WTC11 (cell line): ENCODE measurements at regions not wholly inside any gene's neighbourhood (a gene's known extent, or its start where the extent isn't known, plus 50 kb on each side); places are given as distances from the start of the nearest gene placed in this dataset.

ENCODE experiments used
- ATAC-seq: fragments of 200-7000 bp; cut with Tn5 transposase; 2 replicates; pipeline ENCODE4 v1.10.0; 2021; ENCODE audit warnings: mild to moderate bottlenecking, moderate library complexity
- CTCF ChIA-PET: fragments of 300-600 bp; sonication (Branson Sonifier 250); formaldehyde crosslinking; loops from one replicate; lab custom pipeline; 2021; ENCODE audit warnings: antibody characterized with exemption; lab: Charles Lee
- POLR2A ChIA-PET: fragments of 350-600 bp; sonication (Branson Sonifier 250); formaldehyde crosslinking; loops from one replicate; lab custom pipeline; 2021; ENCODE audit warnings: antibody characterized with exemption; lab: Charles Lee
- DNase-seq: peaks from one replicate; pipeline ENCODE4 v3.0.0; 2021; ENCODE audit warnings: low spot score
- H3K27ac Mint-ChIP-seq: 2 replicates; pipeline ENCODE4 v1.8.0; 2021; ENCODE audit warnings: mixed read lengths
- H3K27me3 Mint-ChIP-seq: 2 replicates; pipeline ENCODE4 v1.8.0; 2021; ENCODE audit warnings: low read depth, mild to moderate bottlenecking, moderate library complexity, mixed read lengths
- H3K36me3 Mint-ChIP-seq: 2 replicates; pipeline ENCODE4 v1.8.0; 2021; ENCODE audit warnings: mixed read lengths
- H3K4me1 Mint-ChIP-seq: 2 replicates; pipeline ENCODE4 v1.8.0; 2022; ENCODE audit warnings: mixed read lengths
- H3K4me3 Mint-ChIP-seq: 2 replicates; pipeline ENCODE4 v1.8.0; 2021; ENCODE audit warnings: mild to moderate bottlenecking, moderate library complexity, mixed read lengths
- H3K9me3 Mint-ChIP-seq: 2 replicates; pipeline ENCODE4 v1.8.0; 2021; ENCODE audit warnings: mixed read lengths
- ELF4 ChIP-seq: sonication (generic); formaldehyde crosslinking; IDR thresholded peaks from 2 replicates; pipeline ENCODE4 v1.8.1; 2022; ENCODE audit warnings: low read depth, mild to moderate bottlenecking, moderate library complexity, missing genetic modification reagents
- FOXK1 ChIP-seq: sonication (generic); formaldehyde crosslinking; IDR thresholded peaks from 2 replicates; pipeline ENCODE4 v1.8.0; 2022; ENCODE audit warnings: mild to moderate bottlenecking, moderate library complexity, missing genetic modification reagents
- GABPB1 ChIP-seq: sonication (generic); formaldehyde crosslinking; IDR thresholded peaks from 2 replicates; pipeline ENCODE4 v1.8.1; 2023; ENCODE audit warnings: mild to moderate bottlenecking, missing genetic modification reagents
- GTF2I ChIP-seq: fragments of 250-450 bp; sonication (Bioruptor Pico); conservative IDR thresholded peaks from 2 replicates; pipeline ENCODE4 v1.4.0; 2021; ENCODE audit warnings: mild to moderate bottlenecking
- NFE2L1 ChIP-seq: sonication (generic); formaldehyde crosslinking; IDR thresholded peaks from 2 replicates; pipeline ENCODE4 v1.8.1; 2023; ENCODE audit warnings: missing genetic modification reagents
- NFYB ChIP-seq: sonication (generic); formaldehyde crosslinking; conservative IDR thresholded peaks from 2 replicates; pipeline ENCODE4 v1.8.0; 2022; ENCODE audit warnings: low read depth, missing genetic modification reagents
- ZNF671 ChIP-seq: fragments of 250-450 bp; sonication (Bioruptor Pico); IDR thresholded peaks from 2 replicates; pipeline ENCODE4 v1.8.0; 2021; ENCODE audit warnings: mild to moderate bottlenecking
- TF ChIP-seq, protein P1 (sequence below): sonication (generic); formaldehyde crosslinking; IDR thresholded peaks from 2 replicates; pipeline ENCODE4 v1.8.1; 2022; ENCODE audit warnings: missing genetic modification reagents, borderline replicate concordance
- TF ChIP-seq, protein P2 (sequence below): sonication (generic); formaldehyde crosslinking; IDR thresholded peaks from 2 replicates; pipeline ENCODE4 v1.8.1; 2022; ENCODE audit warnings: mild to moderate bottlenecking, missing genetic modification reagents, moderate library complexity, borderline replicate concordance
- TF ChIP-seq, protein P3 (sequence below): sonication (generic); formaldehyde crosslinking; IDR thresholded peaks from 2 replicates; pipeline ENCODE4 v1.8.1; 2023; ENCODE audit warnings: mild to moderate bottlenecking, missing genetic modification reagents, borderline replicate concordance
- TF ChIP-seq, protein P4 (sequence below): fragments of 250-450 bp; sonication (Bioruptor Pico); IDR thresholded peaks from 2 replicates; pipeline ENCODE4 v1.9.0; 2021; ENCODE audit warnings: mild to moderate bottlenecking
- TF ChIP-seq, protein P5 (sequence below): sonication (generic); formaldehyde crosslinking; IDR thresholded peaks from 2 replicates; pipeline ENCODE4 v1.8.0; 2022; ENCODE audit warnings: mild to moderate bottlenecking, missing genetic modification reagents
- TF ChIP-seq, protein P6 (sequence below): sonication (generic); formaldehyde crosslinking; IDR thresholded peaks from 2 replicates; pipeline ENCODE4 v1.8.1; 2022; ENCODE audit warnings: mild to moderate bottlenecking, moderate library complexity, missing genetic modification reagents

DNA sequence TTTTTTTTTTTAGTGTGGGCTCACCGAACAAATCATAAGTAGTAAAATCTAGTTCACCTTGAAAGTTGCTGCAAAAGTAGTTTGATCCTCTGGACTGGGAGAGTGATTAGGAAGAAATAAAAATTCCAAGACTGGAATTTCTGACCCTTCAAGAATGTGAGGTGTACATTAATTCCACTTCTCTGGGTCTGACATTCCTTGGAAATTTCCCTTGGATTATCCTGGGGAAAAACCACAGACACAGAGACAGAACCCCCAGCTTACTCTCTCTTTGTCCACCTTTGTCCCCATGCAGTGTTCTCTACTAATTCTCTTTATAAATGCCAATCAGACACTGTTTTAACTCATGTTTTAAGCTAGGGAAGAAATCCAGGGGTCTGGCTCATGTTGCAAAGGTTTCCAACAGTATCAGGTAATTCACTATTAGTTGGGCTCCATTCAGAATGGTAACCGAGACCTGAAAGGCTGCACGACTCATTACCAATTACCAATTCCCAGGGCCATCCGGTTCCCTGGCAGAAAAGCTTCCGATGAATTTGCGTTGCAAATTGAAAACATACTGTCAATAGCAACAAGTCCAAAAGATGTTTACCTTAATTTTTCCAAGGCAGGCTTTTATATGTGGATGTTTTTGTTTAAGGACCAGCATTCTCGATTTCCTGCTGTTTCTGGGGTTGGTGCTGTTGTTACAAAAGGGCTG lies 86.3 kb downstream of the BAMBI start (continued):
- TF ChIP-seq, protein P1, sequence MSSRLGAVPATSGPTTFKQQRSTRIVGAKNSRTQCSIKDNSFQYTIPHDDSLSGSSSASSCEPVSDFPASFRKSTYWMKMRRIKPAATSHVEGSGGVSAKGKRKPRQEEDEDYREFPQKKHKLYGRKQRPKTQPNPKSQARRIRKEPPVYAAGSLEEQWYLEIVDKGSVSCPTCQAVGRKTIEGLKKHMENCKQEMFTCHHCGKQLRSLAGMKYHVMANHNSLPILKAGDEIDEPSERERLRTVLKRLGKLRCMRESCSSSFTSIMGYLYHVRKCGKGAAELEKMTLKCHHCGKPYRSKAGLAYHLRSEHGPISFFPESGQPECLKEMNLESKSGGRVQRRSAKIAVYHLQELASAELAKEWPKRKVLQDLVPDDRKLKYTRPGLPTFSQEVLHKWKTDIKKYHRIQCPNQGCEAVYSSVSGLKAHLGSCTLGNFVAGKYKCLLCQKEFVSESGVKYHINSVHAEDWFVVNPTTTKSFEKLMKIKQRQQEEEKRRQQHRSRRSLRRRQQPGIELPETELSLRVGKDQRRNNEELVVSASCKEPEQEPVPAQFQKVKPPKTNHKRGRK (CRISPR knock-in tag): no peak
- no peak for TF ChIP-seq ZNF671 (CRISPR knock-in tag)
- TF ChIP-seq GTF2I (CRISPR knock-in tag): no peak
- TF ChIP-seq, all 79 proteins: peak for 0

DNA sequence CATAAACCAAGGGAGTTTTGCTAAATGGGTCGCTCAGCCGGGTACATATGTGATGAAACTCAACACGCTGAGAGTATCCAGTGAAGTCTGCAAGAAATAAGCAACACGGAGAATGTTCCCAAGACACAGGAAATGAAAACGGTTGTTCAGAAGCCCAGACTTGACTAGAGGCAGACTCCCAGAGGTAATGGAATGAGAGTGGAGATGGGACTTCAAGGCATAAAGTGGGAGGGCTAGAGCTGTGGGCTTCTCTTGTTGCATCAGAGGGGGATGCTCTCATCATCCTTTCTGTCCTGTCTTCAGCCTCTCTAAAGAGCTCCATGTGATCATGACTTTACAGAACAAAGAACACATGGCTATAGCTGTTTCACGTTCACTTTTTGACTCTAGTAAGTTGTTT lies 88.3 kb downstream of the BAMBI start:
- ATAC-seq (no peak), DNase-seq (no peak)
- TF ChIP-seq, protein P2, sequence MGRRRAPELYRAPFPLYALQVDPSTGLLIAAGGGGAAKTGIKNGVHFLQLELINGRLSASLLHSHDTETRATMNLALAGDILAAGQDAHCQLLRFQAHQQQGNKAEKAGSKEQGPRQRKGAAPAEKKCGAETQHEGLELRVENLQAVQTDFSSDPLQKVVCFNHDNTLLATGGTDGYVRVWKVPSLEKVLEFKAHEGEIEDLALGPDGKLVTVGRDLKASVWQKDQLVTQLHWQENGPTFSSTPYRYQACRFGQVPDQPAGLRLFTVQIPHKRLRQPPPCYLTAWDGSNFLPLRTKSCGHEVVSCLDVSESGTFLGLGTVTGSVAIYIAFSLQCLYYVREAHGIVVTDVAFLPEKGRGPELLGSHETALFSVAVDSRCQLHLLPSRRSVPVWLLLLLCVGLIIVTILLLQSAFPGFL (CRISPR knock-in tag): no peak
- TF ChIP-seq, protein P3, sequence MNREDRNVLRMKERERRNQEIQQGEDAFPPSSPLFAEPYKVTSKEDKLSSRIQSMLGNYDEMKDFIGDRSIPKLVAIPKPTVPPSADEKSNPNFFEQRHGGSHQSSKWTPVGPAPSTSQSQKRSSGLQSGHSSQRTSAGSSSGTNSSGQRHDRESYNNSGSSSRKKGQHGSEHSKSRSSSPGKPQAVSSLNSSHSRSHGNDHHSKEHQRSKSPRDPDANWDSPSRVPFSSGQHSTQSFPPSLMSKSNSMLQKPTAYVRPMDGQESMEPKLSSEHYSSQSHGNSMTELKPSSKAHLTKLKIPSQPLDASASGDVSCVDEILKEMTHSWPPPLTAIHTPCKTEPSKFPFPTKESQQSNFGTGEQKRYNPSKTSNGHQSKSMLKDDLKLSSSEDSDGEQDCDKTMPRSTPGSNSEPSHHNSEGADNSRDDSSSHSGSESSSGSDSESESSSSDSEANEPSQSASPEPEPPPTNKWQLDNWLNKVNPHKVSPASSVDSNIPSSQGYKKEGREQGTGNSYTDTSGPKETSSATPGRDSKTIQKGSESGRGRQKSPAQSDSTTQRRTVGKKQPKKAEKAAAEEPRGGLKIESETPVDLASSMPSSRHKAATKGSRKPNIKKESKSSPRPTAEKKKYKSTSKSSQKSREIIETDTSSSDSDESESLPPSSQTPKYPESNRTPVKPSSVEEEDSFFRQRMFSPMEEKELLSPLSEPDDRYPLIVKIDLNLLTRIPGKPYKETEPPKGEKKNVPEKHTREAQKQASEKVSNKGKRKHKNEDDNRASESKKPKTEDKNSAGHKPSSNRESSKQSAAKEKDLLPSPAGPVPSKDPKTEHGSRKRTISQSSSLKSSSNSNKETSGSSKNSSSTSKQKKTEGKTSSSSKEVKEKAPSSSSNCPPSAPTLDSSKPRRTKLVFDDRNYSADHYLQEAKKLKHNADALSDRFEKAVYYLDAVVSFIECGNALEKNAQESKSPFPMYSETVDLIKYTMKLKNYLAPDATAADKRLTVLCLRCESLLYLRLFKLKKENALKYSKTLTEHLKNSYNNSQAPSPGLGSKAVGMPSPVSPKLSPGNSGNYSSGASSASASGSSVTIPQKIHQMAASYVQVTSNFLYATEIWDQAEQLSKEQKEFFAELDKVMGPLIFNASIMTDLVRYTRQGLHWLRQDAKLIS (CRISPR knock-in tag): no peak
- TF ChIP-seq ELF4 (CRISPR knock-in tag): no peak
- TF ChIP-seq, protein P4, sequence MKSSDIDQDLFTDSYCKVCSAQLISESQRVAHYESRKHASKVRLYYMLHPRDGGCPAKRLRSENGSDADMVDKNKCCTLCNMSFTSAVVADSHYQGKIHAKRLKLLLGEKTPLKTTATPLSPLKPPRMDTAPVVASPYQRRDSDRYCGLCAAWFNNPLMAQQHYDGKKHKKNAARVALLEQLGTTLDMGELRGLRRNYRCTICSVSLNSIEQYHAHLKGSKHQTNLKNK: no peak
- TF ChIP-seq GABPB1 (CRISPR knock-in tag): no peak
- TF ChIP-seq FOXK1 (CRISPR knock-in tag): no peak
- peaks cover 7% of the 10 kb centered on the region for H3K9me3 Mint-ChIP-seq
- no peak overlapping the region for H3K27ac Mint-ChIP-seq
- POLR2A ChIA-PET: no interaction called here
- CTCF ChIA-PET: no interaction called here
- peaks cover 2% of the 10 kb centered on the region; the same call in 1 of the 2 replicates for H3K27me3 Mint-ChIP-seq
- peaks cover 38% of the 10 kb centered on the region for H3K4me1 Mint-ChIP-seq
- peaks cover 9% of the 10 kb centered on the region for H3K36me3 Mint-ChIP-seq
- no peak overlapping the region for H3K4me3 Mint-ChIP-seq

DNA sequence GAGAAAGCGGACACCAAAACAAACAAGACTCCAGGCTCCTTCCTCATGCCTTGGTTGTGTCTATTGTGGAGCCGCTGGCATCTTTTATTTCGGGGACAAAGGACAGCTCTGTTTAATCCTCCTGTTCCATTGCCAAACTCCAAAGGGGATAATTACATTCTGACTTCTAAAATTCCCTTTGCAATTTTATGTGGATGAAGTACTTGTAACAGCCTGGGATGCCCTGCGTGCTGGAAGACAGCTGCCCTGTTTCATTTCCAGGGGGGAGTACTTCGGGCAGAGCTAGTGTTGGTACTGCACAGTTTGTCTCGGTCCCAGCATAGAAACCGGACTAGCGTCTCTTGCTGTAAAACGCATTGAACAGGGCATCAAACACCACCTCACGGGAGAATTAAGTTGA lies 90.9 kb downstream of the BAMBI start:
- no peak for ATAC-seq
- ChIA-PET CTCF (interaction anchor here (1.0 to 1.4 kb wide), 4 partner anchors 20 to 537 kb away, joined by 3 to 4 read pairs (median 4); no protein-coding TSS in a partner anchor), POLR2A (no interaction called here)
- Mint-ChIP-seq H3K27ac (no peak overlapping the region), H3K27me3 (peaks cover 2% of the 10 kb centered on the region; the same call in 1 of the 2 replicates), H3K9me3 (peaks cover 8% of the 10 kb centered on the region), H3K4me3 (no peak overlapping the region), H3K4me1 (peaks cover 17% of the 10 kb centered on the region), H3K36me3 (peaks cover 11% of the 10 kb centered on the region)
- TF ChIP-seq, protein P5, sequence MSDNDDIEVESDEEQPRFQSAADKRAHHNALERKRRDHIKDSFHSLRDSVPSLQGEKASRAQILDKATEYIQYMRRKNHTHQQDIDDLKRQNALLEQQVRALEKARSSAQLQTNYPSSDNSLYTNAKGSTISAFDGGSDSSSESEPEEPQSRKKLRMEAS (CRISPR knock-in tag): no peak
- TF ChIP-seq NFE2L1: no peak
- TF ChIP-seq, protein P6, sequence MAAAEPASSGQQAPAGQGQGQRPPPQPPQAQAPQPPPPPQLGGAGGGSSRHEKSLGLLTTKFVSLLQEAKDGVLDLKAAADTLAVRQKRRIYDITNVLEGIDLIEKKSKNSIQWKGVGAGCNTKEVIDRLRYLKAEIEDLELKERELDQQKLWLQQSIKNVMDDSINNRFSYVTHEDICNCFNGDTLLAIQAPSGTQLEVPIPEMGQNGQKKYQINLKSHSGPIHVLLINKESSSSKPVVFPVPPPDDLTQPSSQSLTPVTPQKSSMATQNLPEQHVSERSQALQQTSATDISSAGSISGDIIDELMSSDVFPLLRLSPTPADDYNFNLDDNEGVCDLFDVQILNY (CRISPR knock-in tag): no peak
- TF ChIP-seq NFYB (CRISPR knock-in tag): no peak
- no peak for DNase-seq
